MM.1S (cell line): ENCODE measurements at regions not wholly inside any gene's neighbourhood (a gene's known extent, or its start where the extent isn't known, plus 50 kb on each side); places are given as distances from the start of the nearest gene placed in this dataset.

ENCODE experiments used
- DNase-seq: peaks from one replicate; pipeline ENCODE4 v3.0.0-alpha.2; 2015
- H2AFZ ChIP-seq: fragments of 300-600 bp; sonication (generic); 2 replicates; pipeline ENCODE4 v1.6.0; 2016; ENCODE audit warnings: antibody characterized with exemption, low read length
- H3F3A ChIP-seq: fragments of 300-600 bp; sonication (generic); 2 replicates; pipeline ENCODE4 v1.6.1; 2016; ENCODE audit warnings: mild to moderate bottlenecking, antibody characterized with exemption, low read length, moderate library complexity, mixed read lengths; ENCODE audit not compliant: insufficient read depth
- H3K27ac ChIP-seq: fragments of 300-600 bp; sonication (generic); 2 replicates; pipeline ENCODE4 v1.5.1; 2016; ENCODE audit warnings: mild to moderate bottlenecking, low read length
- H3K27me3 ChIP-seq: fragments of 300-600 bp; sonication (generic); replicated peaks from 2 replicates; pipeline ENCODE4 v1.6.0; 2016; ENCODE audit warnings: low read length; ENCODE audit not compliant: insufficient read depth
- H3K36me3 ChIP-seq: fragments of 300-600 bp; sonication (generic); replicated peaks from 2 replicates; pipeline ENCODE4 v1.6.1; 2016; ENCODE audit warnings: mild to moderate bottlenecking, low read length, mixed read lengths; ENCODE audit not compliant: insufficient read depth
- H3K4me1 ChIP-seq: fragments of 300-600 bp; sonication (generic); 2 replicates; pipeline ENCODE4 v1.6.1; 2016; ENCODE audit warnings: low read length, mixed read lengths
- H3K4me2 ChIP-seq: fragments of 300-600 bp; sonication (generic); 2 replicates; pipeline ENCODE4 v1.6.0; 2016; ENCODE audit warnings: low read depth, low read length
- H3K4me3 ChIP-seq: fragments of 300-600 bp; sonication (generic); 2 replicates; pipeline ENCODE4 v1.5.1; 2016; ENCODE audit warnings: low read length, mixed read lengths
- H3K79me2 ChIP-seq: fragments of 300-600 bp; sonication (generic); 2 replicates; pipeline ENCODE4 v1.6.1; 2016; ENCODE audit warnings: mixed run types, low read length, mixed read lengths
- H3K9ac ChIP-seq: fragments of 300-600 bp; sonication (generic); 2 replicates; pipeline ENCODE4 v1.6.1; 2016; ENCODE audit warnings: low read length, mixed read lengths
- H3K9me2 ChIP-seq: fragments of 300-600 bp; sonication (generic); replicated peaks from 2 replicates; pipeline ENCODE4 v1.6.1; 2016; ENCODE audit warnings: mild to moderate bottlenecking, low read length, mixed read lengths; ENCODE audit not compliant: insufficient read depth
- H3K9me3 ChIP-seq: fragments of 300-600 bp; sonication (generic); replicated peaks from 2 replicates; pipeline ENCODE4 v1.6.1; 2016; ENCODE audit warnings: mild to moderate bottlenecking, low read length, mixed read lengths; ENCODE audit not compliant: insufficient read depth
- H4K20me1 ChIP-seq: fragments of 300-600 bp; sonication (generic); 2 replicates; pipeline ENCODE4 v1.6.1; 2016; ENCODE audit warnings: mild to moderate bottlenecking, low read length, moderate library complexity, mixed read lengths; ENCODE audit not compliant: insufficient read depth
- EZH2 ChIP-seq: fragments of 300-600 bp; sonication (generic); optimal IDR thresholded peaks from 2 replicates; pipeline ENCODE3; 2017; ENCODE audit warnings: low read depth, mild to moderate bottlenecking, antibody characterized with exemption, low read length, mixed read lengths
- EZH2phosphoT487 ChIP-seq: fragments of 300-600 bp; sonication (generic); IDR thresholded peaks from 2 replicates; pipeline ENCODE4 v1.6.1; 2018; ENCODE audit warnings: antibody characterized with exemption, low read length
- TF ChIP-seq, protein P1 (sequence below): fragments of 300-600 bp; sonication (generic); IDR thresholded peaks from 2 replicates; pipeline ENCODE4 v1.5.1; 2016; ENCODE audit warnings: antibody characterized with exemption, low read length, mixed read lengths

GRCh38 chr14:32010604-32011125 is 66.4 kb upstream of the ARHGAP5 start:
- TF ChIP-seq, protein P1, sequence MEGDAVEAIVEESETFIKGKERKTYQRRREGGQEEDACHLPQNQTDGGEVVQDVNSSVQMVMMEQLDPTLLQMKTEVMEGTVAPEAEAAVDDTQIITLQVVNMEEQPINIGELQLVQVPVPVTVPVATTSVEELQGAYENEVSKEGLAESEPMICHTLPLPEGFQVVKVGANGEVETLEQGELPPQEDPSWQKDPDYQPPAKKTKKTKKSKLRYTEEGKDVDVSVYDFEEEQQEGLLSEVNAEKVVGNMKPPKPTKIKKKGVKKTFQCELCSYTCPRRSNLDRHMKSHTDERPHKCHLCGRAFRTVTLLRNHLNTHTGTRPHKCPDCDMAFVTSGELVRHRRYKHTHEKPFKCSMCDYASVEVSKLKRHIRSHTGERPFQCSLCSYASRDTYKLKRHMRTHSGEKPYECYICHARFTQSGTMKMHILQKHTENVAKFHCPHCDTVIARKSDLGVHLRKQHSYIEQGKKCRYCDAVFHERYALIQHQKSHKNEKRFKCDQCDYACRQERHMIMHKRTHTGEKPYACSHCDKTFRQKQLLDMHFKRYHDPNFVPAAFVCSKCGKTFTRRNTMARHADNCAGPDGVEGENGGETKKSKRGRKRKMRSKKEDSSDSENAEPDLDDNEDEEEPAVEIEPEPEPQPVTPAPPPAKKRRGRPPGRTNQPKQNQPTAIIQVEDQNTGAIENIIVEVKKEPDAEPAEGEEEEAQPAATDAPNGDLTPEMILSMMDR = no peak
- no peak for TF ChIP-seq EZH2
- TF ChIP-seq EZH2phosphoT487 = no peak
- Histone ChIP-seq H3K4me2 (no peak overlapping the region), H3K27ac (no peak overlapping the region), H3K4me3 (no peak overlapping the region), H3K9me2 (no peaks in the 10 kb centered on the region), H3F3A (no peaks in the 10 kb centered on the region), H3K9me3 (no peaks in the 10 kb centered on the region), H3K27me3 (no peaks in the 10 kb centered on the region), H3K36me3 (no peaks in the 10 kb centered on the region), H2AFZ (no peak overlapping the region), H4K20me1 (no peaks in the 10 kb centered on the region), H3K9ac (no peak overlapping the region), H3K4me1 (no peaks in the 10 kb centered on the region), H3K79me2 (no peaks in the 10 kb centered on the region)
- DNase-seq = no peak

GRCh38 chr14:32011225-32011624 is 65.9 kb upstream of the ARHGAP5 start:
- H3K4me2 ChIP-seq = no peak overlapping the region
- H3K4me3 ChIP-seq = no peak overlapping the region
- TF ChIP-seq, protein P1 = no peak
- no peak for TF ChIP-seq EZH2phosphoT487
- H3K36me3 ChIP-seq = no peaks in the 10 kb centered on the region
- no peak overlapping the region for H2AFZ ChIP-seq
- no peaks in the 10 kb centered on the region for H3K9me3 ChIP-seq
- no peaks in the 10 kb centered on the region for H3K9me2 ChIP-seq
- no peaks in the 10 kb centered on the region for H3K79me2 ChIP-seq
- H3K27ac ChIP-seq = no peak overlapping the region
- no peaks in the 10 kb centered on the region for H3K4me1 ChIP-seq
- DNase-seq = no peak
- H4K20me1 ChIP-seq = no peaks in the 10 kb centered on the region
- no peaks in the 10 kb centered on the region for H3K27me3 ChIP-seq
- H3F3A ChIP-seq = no peaks in the 10 kb centered on the region
- no peak overlapping the region for H3K9ac ChIP-seq

DNA sequence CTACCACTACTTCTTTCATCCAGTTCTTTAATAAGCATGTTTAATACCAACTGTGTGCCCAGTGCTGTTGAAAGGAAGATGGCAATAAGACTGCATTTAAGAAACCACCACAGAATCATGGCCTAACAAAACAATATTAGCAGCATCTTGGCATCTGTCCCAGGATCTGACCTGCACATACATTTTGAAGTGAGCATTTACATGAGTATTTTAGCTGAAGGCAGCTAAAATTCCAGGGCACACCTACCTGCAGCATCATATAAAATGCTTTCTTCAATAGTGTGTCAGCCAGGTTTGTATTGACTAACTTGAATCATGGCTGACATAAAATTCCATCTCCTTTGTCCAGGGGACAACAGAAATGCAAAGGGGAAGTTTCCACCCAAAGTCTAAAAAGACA is 65.0 kb upstream of the ARHGAP5 start:
- Histone ChIP-seq H2AFZ (no peak overlapping the region), H3K36me3 (no peaks in the 10 kb centered on the region), H3F3A (no peaks in the 10 kb centered on the region), H3K27me3 (no peaks in the 10 kb centered on the region), H3K9me3 (no peaks in the 10 kb centered on the region), H3K4me1 (no peaks in the 10 kb centered on the region), H3K79me2 (no peaks in the 10 kb centered on the region), H3K27ac (no peak overlapping the region), H3K9me2 (no peaks in the 10 kb centered on the region), H3K9ac (no peak overlapping the region), H3K4me3 (no peak overlapping the region), H3K4me2 (no peak overlapping the region), H4K20me1 (no peaks in the 10 kb centered on the region)
- DNase-seq = no peak
- no peak for TF ChIP-seq EZH2phosphoT487
- no peak for TF ChIP-seq EZH2
- TF ChIP-seq, protein P1 = no peak
